ENCODE measurements at regions not wholly inside any gene's neighbourhood (a gene's known extent, or its start where the extent isn't known, plus 50 kb on each side); places are given as distances from the start of the nearest gene placed in this dataset.
"Not testable (repeated sequence)": the region's sequence is repeated elsewhere in the genome, so short reads cannot be mapped to it uniquely, and the experiment has no call there.

GRCh38 chr10:124320778-124321432 lies 97.8 kb downstream of the OAT start:
- intact Hi-C loops (cut with DNase I; ENCODE audit: low total_unique reads): no loop called here
- TF ChIP-seq CTCF (IDR thresholded peaks at IDR 0.05 in 4 of 5, conservative IDR thresholded peaks at IDR 0.05 in 1 of 5) (no peak), POLR2A (IDR thresholded peaks at IDR 0.05) (no peak)

GRCh38 chr10:124319926-124320391 lies 98.8 kb downstream of the OAT start:
- in situ Hi-C loops (cut with MboI; ENCODE audit: low sequenced_read_pairs in 4 of 4): no loop called here
- no peak overlapping the region for H3K27ac ChIP-seq
- intact Hi-C loops (cut with DNase I; ENCODE audit: low total_unique reads): no loop called here
- TF ChIP-seq CTCF (IDR thresholded peaks at IDR 0.05 in 4 of 5, conservative IDR thresholded peaks at IDR 0.05 in 1 of 5) (no peak), POLR2A (IDR thresholded peaks at IDR 0.05) (no peak)
- H3K36me3 ChIP-seq: no peaks in the 10 kb centered on the region
- H3K4me3 ChIP-seq: no peak overlapping the region
- DNase-seq (no peak), ATAC-seq (no peak)
- H3K9me3 ChIP-seq: no peaks in the 10 kb centered on the region
- no peaks in the 10 kb centered on the region for H3K27me3 ChIP-seq
- no peaks in the 10 kb centered on the region for H3K4me1 ChIP-seq

More at GRCh38 chr10:124320778-124321432, 97.8 kb downstream of the OAT start:
- Histone ChIP-seq H3K27me3 (no peaks in the 10 kb centered on the region), H3K27ac (no peak overlapping the region), H3K36me3 (no peaks in the 10 kb centered on the region), H3K4me3 (no peak overlapping the region), H3K9me3 (no peaks in the 10 kb centered on the region), H3K4me1 (no peaks in the 10 kb centered on the region)
- DNase-seq: no peak
- no peak for ATAC-seq
- in situ Hi-C loops (cut with MboI; ENCODE audit: low sequenced_read_pairs in 4 of 4): no loop called here

- intact Hi-C loops (cut with DNase I; ENCODE audit: low total_unique reads); in situ Hi-C loops (cut with MboI; ENCODE audit: low sequenced_read_pairs in 4 of 4); ATAC-seq; H3K9me3 ChIP-seq; H3K36me3 ChIP-seq; H3K27me3 ChIP-seq; H3K4me3 ChIP-seq; H3K4me1 ChIP-seq; H3K27ac ChIP-seq; DNase-seq: not testable (repeated sequence)
Observed at GRCh38 chr10:124319520-124319919, 99.2 kb downstream of the OAT start.

GRCh38 chr10:124318811-124319210 lies 99.9 kb downstream of the OAT start:
- TF ChIP-seq CTCF (IDR thresholded peaks at IDR 0.05 in 4 of 5, conservative IDR thresholded peaks at IDR 0.05 in 1 of 5) (no peak), POLR2A (IDR thresholded peaks at IDR 0.05) (no peak)
- in situ Hi-C loops (cut with MboI; ENCODE audit: low sequenced_read_pairs in 4 of 4): no loop called here
- Histone ChIP-seq H3K36me3 (no peaks in the 10 kb centered on the region), H3K9me3 (no peaks in the 10 kb centered on the region), H3K4me1 (no peaks in the 10 kb centered on the region), H3K27me3 (no peaks in the 10 kb centered on the region), H3K27ac (no peak overlapping the region), H3K4me3 (no peak overlapping the region)
- ATAC-seq: no peak
- DNase-seq: no peak
- intact Hi-C loops (cut with DNase I; ENCODE audit: low total_unique reads): no loop called here

GRCh38 chr10:124318076-124318475 lies 100.6 kb downstream of the OAT start:
- no peaks in the 10 kb centered on the region for H3K27me3 ChIP-seq
- H3K4me3 ChIP-seq: no peak overlapping the region
- intact Hi-C loops (cut with DNase I; ENCODE audit: low total_unique reads) (no loop called here), in situ Hi-C loops (cut with MboI; ENCODE audit: low sequenced_read_pairs in 4 of 4) (no loop called here)
- no peak for DNase-seq
- H3K4me1 ChIP-seq: no peaks in the 10 kb centered on the region
- H3K9me3 ChIP-seq: no peaks in the 10 kb centered on the region
- no peak overlapping the region for H3K27ac ChIP-seq
- ATAC-seq: no peak
- TF ChIP-seq CTCF (IDR thresholded peaks at IDR 0.05 in 4 of 5, conservative IDR thresholded peaks at IDR 0.05 in 1 of 5): no peak
- no peak for TF ChIP-seq POLR2A (IDR thresholded peaks at IDR 0.05)
- no peaks in the 10 kb centered on the region for H3K36me3 ChIP-seq

Measured in gastrocnemius medialis (tissue), 4 donors.